CD14-positive monocyte (primary cell): ENCODE measurements at regions not wholly inside any gene's neighbourhood (a gene's known extent, or its start where the extent isn't known, plus 50 kb on each side); places are given as distances from the start of the nearest gene placed in this dataset.

Experiments
- DNase-seq, 3 donors: peaks; one replicate each; pipeline ENCODE4 v3.0.0-alpha.2; 2011 to 2022
- H2AFZ ChIP-seq: 2 replicates; pipeline ENCODE4 v1.6.0; 2012; ENCODE audit warnings: mild to moderate bottlenecking, low read depth, low read length, inconsistent platforms; ENCODE audit not compliant: insufficient read depth, poor library complexity, severe bottlenecking
- H3K27ac ChIP-seq, 2 donors: 1 replicate in 1 of 2; 2 replicates in 1 of 2; pipeline ENCODE4 v1.5.1; 2012 to 2013; ENCODE audit warnings: low read length in 2 of 2, control low read depth in 1 of 2, inconsistent platforms in 1 of 2, low read depth in 1 of 2, mild to moderate bottlenecking in 1 of 2
- H3K27me3 ChIP-seq, 2 donors: one replicate each; pipeline versions ENCODE4 v1.6.0 to v1.6.1; 2011 to 2013; ENCODE audit warnings: low read length in 2 of 2; ENCODE audit not compliant: control insufficient read depth in 2 of 2, insufficient read depth in 2 of 2
- H3K36me3 ChIP-seq, 2 donors: replicated peaks in 1 of 2; 1 replicate in 1 of 2; 2 replicates in 1 of 2; pipeline versions ENCODE4 v1.5.1 to v1.6.1; 2012 to 2013; ENCODE audit warnings: low read length in 2 of 2, control low read depth in 1 of 2, inconsistent platforms in 1 of 2, mild to moderate bottlenecking in 1 of 2; ENCODE audit not compliant: insufficient read depth in 2 of 2, control insufficient read depth in 1 of 2
- H3K4me1 ChIP-seq, 2 donors: 1 replicate in 1 of 2; 2 replicates in 1 of 2; pipeline versions ENCODE4 v1.5.1 to v1.6.1; 2012 to 2013; ENCODE audit warnings: low read length in 2 of 2, control low read depth in 1 of 2, inconsistent platforms in 1 of 2, mild to moderate bottlenecking in 1 of 2, moderate library complexity in 1 of 2; ENCODE audit not compliant: insufficient read depth in 2 of 2, control insufficient read depth in 1 of 2
- H3K4me2 ChIP-seq: replicated peaks from 2 replicates; pipeline ENCODE3; 2012; ENCODE audit warnings: low read length, moderate library complexity, mild to moderate bottlenecking; ENCODE audit not compliant: poor library complexity, severe bottlenecking; ENCODE audit errors: extremely low read depth
- H3K4me3 ChIP-seq, 3 experiments: fragments of 200-600 bp in 1 of 3; sonication (generic) in 1 of 3; replicated peaks in 1 of 3; 1 replicate in 2 of 3; 2 replicates in 1 of 3; pipeline ENCODE4 v1.5.1; 2011 to 2013; ENCODE audit warnings: low read length in 3 of 3, mild to moderate bottlenecking in 3 of 3, control low read depth in 2 of 3, low read depth in 2 of 3, inconsistent platforms in 1 of 3, moderate library complexity in 1 of 3
- H3K79me2 ChIP-seq: 2 replicates; pipeline ENCODE4 v1.6.0; 2012; ENCODE audit warnings: mild to moderate bottlenecking, control low read depth, inconsistent platforms, low read length, moderate library complexity; ENCODE audit not compliant: insufficient read depth
- H3K9ac ChIP-seq: 2 replicates; pipeline ENCODE4 v1.6.0; 2017; ENCODE audit warnings: low read length, mild to moderate bottlenecking; ENCODE audit not compliant: insufficient read depth, poor library complexity, severe bottlenecking
- H3K9me3 ChIP-seq, 2 donors: replicated peaks in 1 of 2; 1 replicate in 1 of 2; 2 replicates in 1 of 2; pipeline versions ENCODE4 v1.5.1 to v1.6.1; 2012 to 2013; ENCODE audit warnings: low read length in 2 of 2, control low read depth in 1 of 2; ENCODE audit not compliant: control insufficient read depth in 1 of 2, insufficient read depth in 1 of 2
- H4K20me1 ChIP-seq: 2 replicates; pipeline ENCODE4 v1.6.0; 2012; ENCODE audit warnings: mild to moderate bottlenecking, low read length, control low read depth, moderate library complexity; ENCODE audit not compliant: insufficient read depth
- H3K27ac Mint-ChIP-seq, 7 donors: one replicate each; pipeline ENCODE4 v1.8.0; 2020; ENCODE audit warnings: mild to moderate bottlenecking in 7 of 7, mixed read lengths in 7 of 7, moderate library complexity in 6 of 7, inconsistent platforms in 2 of 7
- H3K27me3 Mint-ChIP-seq, 3 donors: one replicate each; pipeline ENCODE4 v1.8.0; 2021 to 2022; ENCODE audit warnings: low read depth in 3 of 3, mild to moderate bottlenecking in 3 of 3, mixed read lengths in 3 of 3, moderate library complexity in 3 of 3, inconsistent platforms in 1 of 3
- H3K36me3 Mint-ChIP-seq, 2 donors: one replicate each; pipeline ENCODE4 v1.8.0; 2020; ENCODE audit warnings: mixed read lengths in 2 of 2, inconsistent platforms in 1 of 2, mild to moderate bottlenecking in 1 of 2
- H3K4me1 Mint-ChIP-seq: one replicate; pipeline ENCODE4 v1.8.0; 2020; ENCODE audit warnings: mild to moderate bottlenecking, mixed read lengths
- H3K4me3 Mint-ChIP-seq, 2 donors: one replicate each; pipeline ENCODE4 v1.8.0; 2020; ENCODE audit warnings: mild to moderate bottlenecking in 2 of 2, mixed read lengths in 2 of 2, moderate library complexity in 1 of 2
- H3K9me3 Mint-ChIP-seq, 7 donors: one replicate each; pipeline ENCODE4 v1.8.0; 2020 to 2022; ENCODE audit warnings: mixed read lengths in 7 of 7, mild to moderate bottlenecking in 6 of 7, moderate library complexity in 6 of 7, inconsistent platforms in 2 of 7
- CTCF ChIP-seq: fragments of 200-600 bp; IDR thresholded peaks from one replicate; pipeline ENCODE4 v1.8.0; 2022; ENCODE audit warnings: antibody characterized with exemption, mild to moderate bottlenecking
- WGBS: methylation state at CpG from one replicate; pipeline ENCODE4 v1.1.5; 2013; ENCODE audit warnings: missing lambda C conversion rate; ENCODE audit not compliant: insufficient coverage; 5-methylcytosine and 5-hydroxymethylcytosine counted together
- intact Hi-C, 2 donors: fragments of 100-400 bp; cut with micrococcal nuclease; formaldehyde crosslinking; loops; one replicate each; pipeline versions ENCODE4 v1.15.0 to v1.15.1; 2023

- no peak overlapping the region for H3K4me3 ChIP-seq
- H3K9me3 ChIP-seq, result no peaks in the 10 kb centered on the region
- no peaks in the 10 kb centered on the region for H3K36me3 ChIP-seq
- Mint-ChIP-seq H3K4me1 (no peaks in the 10 kb centered on the region), H3K36me3 (no peaks in the 10 kb centered on the region), H3K4me3 (no peak overlapping the region), H3K27me3 (peaks cover 2 to 10% (median 9%) of the 10 kb centered on the region in 3 donors), H3K9me3 (peaks cover 0 to 4% (median 0%) of the 10 kb centered on the region in 7 donors), H3K27ac (no peak overlapping the region)
- no peak overlapping the region for H3K4me2 ChIP-seq
- no peak overlapping the region for H2AFZ ChIP-seq
- no peak for TF ChIP-seq CTCF
- H3K27me3 ChIP-seq, result no peaks in the 10 kb centered on the region
- WGBS, result 67% methylated on average over 1 of the region's 1 CpG
- no peak for DNase-seq
- intact Hi-C loops, result no loop called here
- no peak overlapping the region for H3K9ac ChIP-seq
- H3K27ac ChIP-seq, result no peak overlapping the region
- H4K20me1 ChIP-seq, result no peaks in the 10 kb centered on the region
- H3K4me1 ChIP-seq, result no peaks in the 10 kb centered on the region
- no peaks in the 10 kb centered on the region for H3K79me2 ChIP-seq
Observed at GRCh38 chr22:27004434-27004833, 347.0 kb downstream of the MIAT start.

DNA sequence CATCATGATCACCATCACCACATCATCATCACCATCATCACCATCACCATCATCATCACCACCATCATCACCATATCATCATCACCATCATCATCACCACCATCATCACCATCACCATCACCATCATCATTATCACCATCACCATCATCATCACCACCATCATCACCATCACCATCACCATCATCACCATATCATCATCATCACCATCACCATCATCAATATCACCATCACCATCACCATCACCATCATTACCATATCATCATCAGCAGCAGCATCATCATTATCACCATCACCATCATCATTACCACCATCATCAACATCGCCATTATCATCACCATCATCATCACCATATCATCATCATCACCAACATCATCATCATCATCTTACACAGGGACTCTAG lies 351.1 kb downstream of the MIAT start:
- H3K9me3 Mint-ChIP-seq, result peaks cover 0 to 4% (median 0%) of the 10 kb centered on the region in 7 donors
- H3K27me3 Mint-ChIP-seq, result peaks cover 2 to 6% (median 4%) of the 10 kb centered on the region in 3 donors
- Histone ChIP-seq H3K36me3 (no peaks in the 10 kb centered on the region), H3K9ac (no peak overlapping the region), H3K4me2 (no peak overlapping the region), H4K20me1 (no peaks in the 10 kb centered on the region), H3K9me3 (no peaks in the 10 kb centered on the region), H3K27me3 (no peaks in the 10 kb centered on the region), H3K27ac (no peak overlapping the region), H3K79me2 (no peaks in the 10 kb centered on the region), H3K4me3 (no peak overlapping the region), H2AFZ (no peak overlapping the region), H3K4me1 (no peaks in the 10 kb centered on the region)
- intact Hi-C loops, result no loop called here
- WGBS, result no CpG with 5 or more reads among the region's 1 CpG
- H3K4me3 Mint-ChIP-seq, result no peak overlapping the region
- no peaks in the 10 kb centered on the region for H3K4me1 Mint-ChIP-seq
- H3K36me3 Mint-ChIP-seq, result no peaks in the 10 kb centered on the region
- TF ChIP-seq CTCF, result no peak
- no peak overlapping the region for H3K27ac Mint-ChIP-seq
- no peak for DNase-seq
